Ectodermal cell (in vitro differentiated cells): ENCODE measurements at regions not wholly inside any gene's neighbourhood (a gene's known extent, or its start where the extent isn't known, plus 50 kb on each side); places are given as distances from the start of the nearest gene placed in this dataset.

Experiments
- H3K27ac ChIP-seq: 2 replicates; pipeline ENCODE4 v1.7.0; 2013; ENCODE audit warnings: mild to moderate bottlenecking, low read depth, low read length; ENCODE audit not compliant: insufficient read depth, poor library complexity, severe bottlenecking
- H3K27me3 ChIP-seq: 2 replicates; pipeline ENCODE4 v1.7.0; 2013; ENCODE audit warnings: mild to moderate bottlenecking, low read length; ENCODE audit not compliant: insufficient read depth, control insufficient read depth, poor library complexity, severe bottlenecking
- H3K36me3 ChIP-seq: one replicate; pipeline ENCODE4 v1.7.0; 2013; ENCODE audit warnings: low read length; ENCODE audit not compliant: control insufficient read depth, insufficient read depth
- H3K4me1 ChIP-seq: one replicate; pipeline ENCODE4 v1.7.0; 2013; ENCODE audit warnings: low read length; ENCODE audit not compliant: control insufficient read depth, insufficient read depth
- H3K4me3 ChIP-seq: 2 replicates; pipeline ENCODE4 v1.7.0; 2013; ENCODE audit warnings: low read depth, low read length, control low read depth; ENCODE audit not compliant: insufficient read depth
- H3K9me3 ChIP-seq: 2 replicates; pipeline ENCODE4 v1.7.0; 2013; ENCODE audit warnings: mild to moderate bottlenecking, low read length, moderate library complexity; ENCODE audit not compliant: control insufficient read depth
- WGBS, 2 experiments: methylation state at CpG; one replicate each; pipeline ENCODE4 v1.1.7; 2013; ENCODE audit warnings: missing lambda C conversion rate in 2 of 2; 5-methylcytosine and 5-hydroxymethylcytosine counted together

GRCh38 chr5:105414067-105414466 lies 1851.5 kb upstream of the NUDT12 start:
- H3K27me3 ChIP-seq: no peaks in the 10 kb centered on the region
- no peak overlapping the region for H3K27ac ChIP-seq
- no peak overlapping the region for H3K4me3 ChIP-seq
- H3K9me3 ChIP-seq: no peaks in the 10 kb centered on the region
- H3K4me1 ChIP-seq: no peaks in the 10 kb centered on the region
- 88 to 93% methylated on average over 3 of the region's 3 CpGs for WGBS, 2 experiments
- H3K36me3 ChIP-seq: no peaks in the 10 kb centered on the region

GRCh38 chr5:105413406-105413990 lies 1850.9 kb upstream of the NUDT12 start:
- WGBS, 2 experiments: 95 to 97% methylated on average over 9 of the region's 9 CpGs
- Histone ChIP-seq H3K27ac (no peak overlapping the region), H3K36me3 (no peaks in the 10 kb centered on the region), H3K4me3 (no peak overlapping the region), H3K27me3 (no peaks in the 10 kb centered on the region), H3K4me1 (no peaks in the 10 kb centered on the region), H3K9me3 (no peaks in the 10 kb centered on the region)

GRCh38 chr5:105409695-105410094 lies 1847.1 kb upstream of the NUDT12 start:
- H3K27ac ChIP-seq: no peak overlapping the region
- no peaks in the 10 kb centered on the region for H3K36me3 ChIP-seq
- no peaks in the 10 kb centered on the region for H3K27me3 ChIP-seq
- H3K4me3 ChIP-seq: no peak overlapping the region
- H3K4me1 ChIP-seq: no peaks in the 10 kb centered on the region
- 100% methylated on average over 1 of the region's 1 CpG for WGBS, 2 experiments
- H3K9me3 ChIP-seq: no peaks in the 10 kb centered on the region

- Histone ChIP-seq H3K4me3 (no peak overlapping the region), H3K9me3 (no peaks in the 10 kb centered on the region)
- WGBS, 2 experiments: 81 to 95% methylated on average over 1 of the region's 1 CpG
Observed at GRCh38 chr5:105407200-105407599, 1844.6 kb upstream of the NUDT12 start.

GRCh38 chr5:105397749-105398148 lies 1835.2 kb upstream of the NUDT12 start:
- Histone ChIP-seq H3K4me1 (no peaks in the 10 kb centered on the region), H3K4me3 (no peak overlapping the region), H3K9me3 (no peaks in the 10 kb centered on the region), H3K27ac (no peak overlapping the region), H3K27me3 (no peaks in the 10 kb centered on the region), H3K36me3 (no peaks in the 10 kb centered on the region)
- no CpG with 5 or more reads among the region's 1 CpG for WGBS, 2 experiments

More at GRCh38 chr5:105407200-105407599, 1844.6 kb upstream of the NUDT12 start:
- no peaks in the 10 kb centered on the region for H3K36me3 ChIP-seq
- H3K4me1 ChIP-seq: no peaks in the 10 kb centered on the region
- no peak overlapping the region for H3K27ac ChIP-seq
- H3K27me3 ChIP-seq: no peaks in the 10 kb centered on the region

GRCh38 chr5:105392710-105393149 lies 1830.1 kb upstream of the NUDT12 start:
- Histone ChIP-seq H3K4me1 (no peaks in the 10 kb centered on the region), H3K36me3 (no peaks in the 10 kb centered on the region), H3K4me3 (no peak overlapping the region), H3K27me3 (no peaks in the 10 kb centered on the region), H3K9me3 (no peaks in the 10 kb centered on the region), H3K27ac (no peak overlapping the region)
- 95 to 98% methylated on average over 18 of the region's 18 CpGs for WGBS, 2 experiments

GRCh38 chr5:105392122-105392709 lies 1829.6 kb upstream of the NUDT12 start:
- Histone ChIP-seq H3K36me3 (no peaks in the 10 kb centered on the region), H3K9me3 (no peaks in the 10 kb centered on the region), H3K4me1 (no peaks in the 10 kb centered on the region), H3K27ac (no peak overlapping the region), H3K4me3 (no peak overlapping the region), H3K27me3 (no peaks in the 10 kb centered on the region)
- WGBS, 2 experiments: 96% methylated on average over 20 of the region's 20 CpGs

GRCh38 chr5:105380126-105380525 lies 1817.5 kb upstream of the NUDT12 start:
- Histone ChIP-seq H3K36me3 (no peaks in the 10 kb centered on the region), H3K9me3 (no peaks in the 10 kb centered on the region), H3K4me1 (no peaks in the 10 kb centered on the region), H3K27ac (no peak overlapping the region), H3K4me3 (no peak overlapping the region), H3K27me3 (no peaks in the 10 kb centered on the region)
- 89 to 94% methylated on average over 1 of the region's 1 CpG for WGBS, 2 experiments

GRCh38 chr5:105371169-105371568 lies 1808.6 kb upstream of the NUDT12 start:
- Histone ChIP-seq H3K9me3 (no peaks in the 10 kb centered on the region), H3K27ac (no peak overlapping the region), H3K36me3 (no peaks in the 10 kb centered on the region), H3K4me1 (no peaks in the 10 kb centered on the region), H3K27me3 (no peaks in the 10 kb centered on the region), H3K4me3 (no peak overlapping the region)
- WGBS, 2 experiments: 64 to 71% methylated on average over 1 to 2 of the region's 2 CpGs

GRCh38 chr5:105350486-105351140 lies 1788.0 kb upstream of the NUDT12 start:
- no peaks in the 10 kb centered on the region for H3K36me3 ChIP-seq
- no peaks in the 10 kb centered on the region for H3K9me3 ChIP-seq
- H3K4me1 ChIP-seq: no peaks in the 10 kb centered on the region
- H3K27ac ChIP-seq: no peak overlapping the region
- H3K27me3 ChIP-seq: no peaks in the 10 kb centered on the region
- H3K4me3 ChIP-seq: no peak overlapping the region
- WGBS, 2 experiments: 91 to 95% methylated on average over 5 of the region's 5 CpGs
